Ascending aorta (tissue), 2 donors: ENCODE measurements at regions not wholly inside any gene's neighbourhood (a gene's known extent, or its start where the extent isn't known, plus 50 kb on each side); places are given as distances from the start of the nearest gene placed in this dataset.
A peak's percentile ranks its signal among the peaks of the same experiment; 100 is the strongest.

Source experiments
- DNase-seq, 2 donors: peaks; one replicate each; pipeline ENCODE4 v3.0.0-alpha.2; 2019; ENCODE audit warnings: low spot score in 2 of 2
- H3K27ac ChIP-seq, 2 donors: fragments of 200-600 bp; sonication (generic); one replicate each; pipeline ENCODE4 v1.5.1; 2016 to 2017; ENCODE audit warnings: mild to moderate bottlenecking in 1 of 2
- H3K27me3 ChIP-seq: fragments of 200-600 bp; sonication (generic); one replicate; pipeline ENCODE4 v1.5.1; 2017
- H3K36me3 ChIP-seq, 2 donors: fragments of 200-600 bp; sonication (generic); one replicate each; pipeline ENCODE4 v1.5.1; 2016
- H3K4me1 ChIP-seq, 2 donors: fragments of 200-600 bp; sonication (generic); one replicate each; pipeline ENCODE4 v1.5.1; 2016 to 2017; ENCODE audit warnings: mild to moderate bottlenecking in 1 of 2
- H3K4me3 ChIP-seq, 2 donors: fragments of 200-600 bp; sonication (generic); one replicate each; pipeline ENCODE4 v1.5.1; 2016 to 2017; ENCODE audit warnings: mild to moderate bottlenecking in 1 of 2
- H3K9me3 ChIP-seq, 2 donors: fragments of 200-600 bp; sonication (generic); one replicate each; pipeline ENCODE4 v1.5.1; 2016
- CTCF ChIP-seq, 3 experiments: fragments of 200-600 bp in 2 of 3; fragments of 450-650 bp in 1 of 3; sonication (generic) in 2 of 3; IDR thresholded peaks; one replicate each; pipeline ENCODE4 v1.5.1; 2016 to 2019; ENCODE audit warnings: antibody characterized with exemption in 3 of 3, mild to moderate bottlenecking in 1 of 3, moderate library complexity in 1 of 3
- intact Hi-C: fragments of 100-400 bp; cut with DNase I; formaldehyde crosslinking; loops from one replicate; pipeline ENCODE4 v1.15.1; 2023

GRCh38 chr4:152047451-152047850 lies 286.6 kb upstream of the GATB start:
- no peak for TF ChIP-seq CTCF (IDR thresholded peaks at IDR 0.05)
- intact Hi-C loops, result loop anchor here (5.0 kb wide), 1 partner anchor 285 kb away; the partner anchor contains the start of gene GATB
- Histone ChIP-seq H3K4me1 (peaks cover 0 to 5% of the 10 kb centered on the region in 2 donors), H3K36me3 (no peaks in the 10 kb centered on the region), H3K9me3 (peaks cover 0 to 6% of the 10 kb centered on the region in 2 donors), H3K27ac (no peak overlapping the region), H3K4me3 (no peak overlapping the region), H3K27me3 (no peaks in the 10 kb centered on the region)
- no peak for DNase-seq

GRCh38 chr4:152045807-152046571 lies 285.2 kb upstream of the GATB start:
- DNase-seq, result no peak
- intact Hi-C loops, result loop anchor here (5.0 kb wide), 1 partner anchor 284 kb away; the partner anchor contains the start of gene GATB
- TF ChIP-seq CTCF (IDR thresholded peaks at IDR 0.05), result peak; percentile 22 to 52 (median 43)
- peaks cover 0 to 6% of the 10 kb centered on the region in 2 donors for H3K9me3 ChIP-seq
- H3K36me3 ChIP-seq, result no peaks in the 10 kb centered on the region
- peaks cover 0 to 5% of the 10 kb centered on the region in 2 donors for H3K4me1 ChIP-seq
- H3K27ac ChIP-seq, result no peak overlapping the region
- no peaks in the 10 kb centered on the region for H3K27me3 ChIP-seq
- H3K4me3 ChIP-seq, result peak overlapping the region in 1 of 2 donors; percentile 39

- peak overlapping the region in 1 of 2 donors; percentile 39 for H3K4me3 ChIP-seq
- H3K36me3 ChIP-seq, result no peaks in the 10 kb centered on the region
- intact Hi-C loops, result loop anchor here (5.0 kb wide), 1 partner anchor 283 kb away; the partner anchor contains the start of gene GATB
- peaks cover 0 to 5% of the 10 kb centered on the region in 2 donors for H3K4me1 ChIP-seq
- H3K27ac ChIP-seq, result no peak overlapping the region
- no peak for DNase-seq
- no peaks in the 10 kb centered on the region for H3K27me3 ChIP-seq
- no peak for TF ChIP-seq CTCF (IDR thresholded peaks at IDR 0.05)
- peaks cover 0 to 6% of the 10 kb centered on the region in 2 donors for H3K9me3 ChIP-seq
These were observed 284.6 kb upstream of the GATB start for GRCh38 chr4:152045449-152045806.

- intact Hi-C loops, result loop anchor here (5.0 kb wide), 1 partner anchor 282 kb away; the partner anchor contains the start of gene GATB
- DNase-seq, result no peak
- H3K4me3 ChIP-seq, result no peak overlapping the region
These were observed 283.7 kb upstream of the GATB start for GRCh38 chr4:152044331-152045036.

GRCh38 chr4:152041295-152041694 lies 280.5 kb upstream of the GATB start:
- peaks cover 0 to 6% of the 10 kb centered on the region in 2 donors for H3K9me3 ChIP-seq
- no peak overlapping the region for H3K4me3 ChIP-seq
- no peak for TF ChIP-seq CTCF (IDR thresholded peaks at IDR 0.05)
- H3K27ac ChIP-seq, result no peak overlapping the region
- intact Hi-C loops, result no loop called here
- no peak for DNase-seq
- no peaks in the 10 kb centered on the region for H3K36me3 ChIP-seq
- peaks cover 0 to 13% of the 10 kb centered on the region in 2 donors for H3K4me1 ChIP-seq
- H3K27me3 ChIP-seq, result no peaks in the 10 kb centered on the region

More at GRCh38 chr4:152044331-152045036, 283.7 kb upstream of the GATB start:
- TF ChIP-seq CTCF (IDR thresholded peaks at IDR 0.05), result no peak
- Histone ChIP-seq H3K27ac (no peak overlapping the region), H3K4me1 (peaks cover 0 to 5% of the 10 kb centered on the region in 2 donors), H3K9me3 (peaks cover 0 to 6% of the 10 kb centered on the region in 2 donors), H3K36me3 (no peaks in the 10 kb centered on the region), H3K27me3 (no peaks in the 10 kb centered on the region)
